ENCODE measurements at regions not wholly inside any gene's neighbourhood (a gene's known extent, or its start where the extent isn't known, plus 50 kb on each side); places are given as distances from the start of the nearest gene placed in this dataset.
"Not testable (repeated sequence)": the region's sequence is repeated elsewhere in the genome, so short reads cannot be mapped to it uniquely, and the experiment has no call there.

- no peak for TF ChIP-seq EZH2phosphoT487 (IDR thresholded peaks at IDR 0.05; ENCODE audit: insufficient read depth, low read depth)
- no peak for TF ChIP-seq EZH2 (IDR thresholded peaks at IDR 0.05; ENCODE audit: insufficient read depth, poor library complexity, severe bottlenecking)
- WGBS, 2 experiments (ENCODE audit: low coverage in 1 of 2, low lambda C conversion rate in 2 of 2, missing lambda C conversion rate in 2 of 2) = 20 to 23% methylated on average over 2 of the region's 2 CpGs
Observed at GRCh38 chr4:161279095-161279494, 884.7 kb downstream of the FSTL5 start.

GRCh38 chr4:161277150-161277787 is 886.5 kb downstream of the FSTL5 start:
- H3K27me3 ChIP-seq (replicated peaks; ENCODE audit: insufficient read depth); H3K4me3 ChIP-seq; DNase-seq; H3K36me3 ChIP-seq (ENCODE audit: low read depth); in situ Hi-C loops (cut with MboI); H3K4me1 ChIP-seq (ENCODE audit: insufficient read depth); H3F3A ChIP-seq (ENCODE audit: insufficient read depth); H4K20me1 ChIP-seq (ENCODE audit: insufficient read depth); H3K27ac ChIP-seq; H3K9me2 ChIP-seq (ENCODE audit: insufficient read depth); H3K9ac ChIP-seq; H3K4me2 ChIP-seq (ENCODE audit: unreplicated experiment); H2AFZ ChIP-seq; H3K9me3 ChIP-seq (ENCODE audit: low read depth); H3K79me2 ChIP-seq (ENCODE audit: insufficient read depth): not testable (repeated sequence)
- WGBS, 2 experiments (ENCODE audit: low coverage in 1 of 2, low lambda C conversion rate in 2 of 2, missing lambda C conversion rate in 2 of 2) = 84 to 91% methylated on average over 18 to 38 of the region's 44 CpGs

More at GRCh38 chr4:161279095-161279494, 884.7 kb downstream of the FSTL5 start:
- Histone ChIP-seq H3K4me1 (ENCODE audit: insufficient read depth) (no peaks in the 10 kb centered on the region), H3K4me3 (no peak overlapping the region), H3F3A (ENCODE audit: insufficient read depth) (no peaks in the 10 kb centered on the region), H4K20me1 (ENCODE audit: insufficient read depth) (no peaks in the 10 kb centered on the region), H3K27me3 (replicated peaks; ENCODE audit: insufficient read depth) (no peaks in the 10 kb centered on the region), H3K9ac (no peak overlapping the region), H3K27ac (no peak overlapping the region), H2AFZ (no peak overlapping the region), H3K9me2 (ENCODE audit: insufficient read depth) (no peaks in the 10 kb centered on the region), H3K79me2 (ENCODE audit: insufficient read depth) (no peaks in the 10 kb centered on the region), H3K9me3 (ENCODE audit: low read depth) (no peaks in the 10 kb centered on the region), H3K36me3 (ENCODE audit: low read depth) (no peaks in the 10 kb centered on the region), H3K4me2 (ENCODE audit: unreplicated experiment) (no peak overlapping the region)
- in situ Hi-C loops (cut with MboI) = no loop called here
- DNase-seq = no peak

- Histone ChIP-seq H3K9me2 (ENCODE audit: insufficient read depth) (no peaks in the 10 kb centered on the region), H3F3A (ENCODE audit: insufficient read depth) (no peaks in the 10 kb centered on the region), H3K79me2 (ENCODE audit: insufficient read depth) (no peaks in the 10 kb centered on the region), H4K20me1 (ENCODE audit: insufficient read depth) (no peaks in the 10 kb centered on the region), H3K27me3 (replicated peaks; ENCODE audit: insufficient read depth) (no peaks in the 10 kb centered on the region), H3K36me3 (ENCODE audit: low read depth) (no peaks in the 10 kb centered on the region), H3K9ac (no peak overlapping the region), H3K9me3 (ENCODE audit: low read depth) (no peaks in the 10 kb centered on the region), H3K4me2 (ENCODE audit: unreplicated experiment) (no peak overlapping the region), H3K4me1 (ENCODE audit: insufficient read depth) (no peaks in the 10 kb centered on the region), H3K4me3 (no peak overlapping the region), H2AFZ (no peak overlapping the region), H3K27ac (no peak overlapping the region)
- no peak for DNase-seq
- no peak for TF ChIP-seq EZH2phosphoT487 (IDR thresholded peaks at IDR 0.05; ENCODE audit: insufficient read depth, low read depth)
- no peak for TF ChIP-seq EZH2 (IDR thresholded peaks at IDR 0.05; ENCODE audit: insufficient read depth, poor library complexity, severe bottlenecking)
- in situ Hi-C loops (cut with MboI) = no loop called here
- 37 to 46% methylated on average over 2 of the region's 2 CpGs for WGBS, 2 experiments (ENCODE audit: low coverage in 1 of 2, low lambda C conversion rate in 2 of 2, missing lambda C conversion rate in 2 of 2)
Observed at GRCh38 chr4:161273607-161274006, 890.2 kb downstream of the FSTL5 start.

- H3K9me3 ChIP-seq (ENCODE audit: low read depth) = no peaks in the 10 kb centered on the region
- WGBS, 2 experiments (ENCODE audit: low coverage in 1 of 2, low lambda C conversion rate in 2 of 2, missing lambda C conversion rate in 2 of 2) = 0% methylated on average over 1 of the region's 1 CpG
- in situ Hi-C loops (cut with MboI) = no loop called here
Observed at GRCh38 chr4:161260819-161261218, 903.0 kb downstream of the FSTL5 start.

GRCh38 chr4:161256716-161257115 is 907.1 kb downstream of the FSTL5 start:
- no peaks in the 10 kb centered on the region for H3K4me1 ChIP-seq (ENCODE audit: insufficient read depth)
- H3K9me3 ChIP-seq (ENCODE audit: low read depth) = no peaks in the 10 kb centered on the region
- no peak overlapping the region for H2AFZ ChIP-seq
- H3K79me2 ChIP-seq (ENCODE audit: insufficient read depth) = no peaks in the 10 kb centered on the region
- H3K36me3 ChIP-seq (ENCODE audit: low read depth) = no peaks in the 10 kb centered on the region
- H3K9me2 ChIP-seq (ENCODE audit: insufficient read depth) = no peaks in the 10 kb centered on the region
- no peak overlapping the region for H3K4me2 ChIP-seq (ENCODE audit: unreplicated experiment)
- no peak overlapping the region for H3K4me3 ChIP-seq
- peak; percentile 1 for DNase-seq
- H3F3A ChIP-seq (ENCODE audit: insufficient read depth) = no peaks in the 10 kb centered on the region
- 59 to 65% methylated on average over 4 of the region's 4 CpGs for WGBS, 2 experiments (ENCODE audit: low coverage in 1 of 2, low lambda C conversion rate in 2 of 2, missing lambda C conversion rate in 2 of 2)
- in situ Hi-C loops (cut with MboI) = no loop called here
- H3K9ac ChIP-seq = no peak overlapping the region
- H3K27me3 ChIP-seq (replicated peaks; ENCODE audit: insufficient read depth) = no peaks in the 10 kb centered on the region
- no peaks in the 10 kb centered on the region for H4K20me1 ChIP-seq (ENCODE audit: insufficient read depth)
- no peak overlapping the region for H3K27ac ChIP-seq
- no peak for TF ChIP-seq EZH2phosphoT487 (IDR thresholded peaks at IDR 0.05; ENCODE audit: insufficient read depth, low read depth)

More at GRCh38 chr4:161260819-161261218, 903.0 kb downstream of the FSTL5 start:
- Histone ChIP-seq H3K9ac (no peak overlapping the region), H2AFZ (no peak overlapping the region), H3K4me1 (ENCODE audit: insufficient read depth) (no peaks in the 10 kb centered on the region), H3K4me3 (no peak overlapping the region), H3K79me2 (ENCODE audit: insufficient read depth) (no peaks in the 10 kb centered on the region), H3F3A (ENCODE audit: insufficient read depth) (no peaks in the 10 kb centered on the region), H3K27ac (no peak overlapping the region), H3K9me2 (ENCODE audit: insufficient read depth) (no peaks in the 10 kb centered on the region), H3K27me3 (replicated peaks; ENCODE audit: insufficient read depth) (no peaks in the 10 kb centered on the region), H4K20me1 (ENCODE audit: insufficient read depth) (no peaks in the 10 kb centered on the region), H3K36me3 (ENCODE audit: low read depth) (no peaks in the 10 kb centered on the region), H3K4me2 (ENCODE audit: unreplicated experiment) (no peak overlapping the region)
- no peak for DNase-seq
- TF ChIP-seq EZH2 (IDR thresholded peaks at IDR 0.05; ENCODE audit: insufficient read depth, poor library complexity, severe bottlenecking) (no peak), EZH2phosphoT487 (IDR thresholded peaks at IDR 0.05; ENCODE audit: insufficient read depth, low read depth) (no peak)

Data from GM23248 (cell line).